LNCaP clone FGC (cell line): ENCODE measurements at regions not wholly inside any gene's neighbourhood (a gene's known extent, or its start where the extent isn't known, plus 50 kb on each side); places are given as distances from the start of the nearest gene placed in this dataset.

Experiments
- DNase-seq: peaks from one replicate; pipeline ENCODE4 v3.0.0-alpha.2; 2011; ENCODE audit warnings: low read depth
- H3K4me3 ChIP-seq: 2 replicates; pipeline ENCODE4 v1.5.1; 2011; ENCODE audit warnings: mild to moderate bottlenecking, low read depth, low read length, control low read depth
- TF ChIP-seq, protein P1 (sequence below): IDR thresholded peaks from 2 replicates; pipeline ENCODE4 v1.5.1; 2012; ENCODE audit warnings: mild to moderate bottlenecking; ENCODE audit not compliant: control insufficient read depth, insufficient read depth; ENCODE audit errors: extremely low read depth

DNA sequence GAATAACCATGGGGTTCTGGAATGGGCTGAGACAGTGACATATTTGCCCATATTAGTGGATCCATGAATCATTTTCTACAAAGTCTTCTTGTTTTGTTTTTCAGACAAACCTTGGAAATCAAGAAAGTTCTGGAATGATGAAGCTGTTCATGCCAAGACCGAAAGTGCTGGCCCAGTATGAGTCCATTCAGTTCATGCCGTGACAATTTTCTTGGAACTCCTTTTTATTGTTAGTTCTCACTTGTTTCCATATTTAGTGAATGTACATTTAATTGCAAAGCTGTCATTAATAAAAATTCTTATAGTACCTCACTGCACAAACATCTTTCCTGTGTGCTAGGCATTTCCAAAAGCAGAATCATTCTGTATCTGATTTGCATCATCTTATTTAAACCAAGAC is 100.6 kb upstream of the KCNJ15 start:
- TF ChIP-seq, protein P1, sequence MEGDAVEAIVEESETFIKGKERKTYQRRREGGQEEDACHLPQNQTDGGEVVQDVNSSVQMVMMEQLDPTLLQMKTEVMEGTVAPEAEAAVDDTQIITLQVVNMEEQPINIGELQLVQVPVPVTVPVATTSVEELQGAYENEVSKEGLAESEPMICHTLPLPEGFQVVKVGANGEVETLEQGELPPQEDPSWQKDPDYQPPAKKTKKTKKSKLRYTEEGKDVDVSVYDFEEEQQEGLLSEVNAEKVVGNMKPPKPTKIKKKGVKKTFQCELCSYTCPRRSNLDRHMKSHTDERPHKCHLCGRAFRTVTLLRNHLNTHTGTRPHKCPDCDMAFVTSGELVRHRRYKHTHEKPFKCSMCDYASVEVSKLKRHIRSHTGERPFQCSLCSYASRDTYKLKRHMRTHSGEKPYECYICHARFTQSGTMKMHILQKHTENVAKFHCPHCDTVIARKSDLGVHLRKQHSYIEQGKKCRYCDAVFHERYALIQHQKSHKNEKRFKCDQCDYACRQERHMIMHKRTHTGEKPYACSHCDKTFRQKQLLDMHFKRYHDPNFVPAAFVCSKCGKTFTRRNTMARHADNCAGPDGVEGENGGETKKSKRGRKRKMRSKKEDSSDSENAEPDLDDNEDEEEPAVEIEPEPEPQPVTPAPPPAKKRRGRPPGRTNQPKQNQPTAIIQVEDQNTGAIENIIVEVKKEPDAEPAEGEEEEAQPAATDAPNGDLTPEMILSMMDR: no peak
- DNase-seq: no peak
- no peak overlapping the region for H3K4me3 ChIP-seq

DNA sequence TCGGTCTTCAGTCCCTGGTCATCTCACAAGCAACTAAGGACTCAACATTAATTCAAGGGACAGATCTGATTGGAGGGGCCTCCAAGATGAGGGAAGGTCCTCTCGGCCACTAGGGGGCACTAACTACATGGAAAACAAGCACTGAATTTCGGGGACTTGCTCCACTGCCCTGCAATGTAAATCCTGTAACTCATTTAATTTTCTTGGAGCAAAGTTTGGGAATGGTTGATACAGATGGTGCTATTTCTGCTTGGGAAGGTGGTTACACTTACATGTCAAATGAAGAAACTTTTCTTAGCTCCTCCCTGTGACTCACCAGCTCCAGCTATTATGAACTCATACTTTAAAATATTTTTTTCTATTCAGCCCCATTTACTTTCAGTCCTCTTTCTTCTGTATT is 97.4 kb upstream of the KCNJ15 start:
- H3K4me3 ChIP-seq: no peak overlapping the region
- TF ChIP-seq, protein P1: peak; percentile 84
- peak; percentile 38 for DNase-seq

DNA sequence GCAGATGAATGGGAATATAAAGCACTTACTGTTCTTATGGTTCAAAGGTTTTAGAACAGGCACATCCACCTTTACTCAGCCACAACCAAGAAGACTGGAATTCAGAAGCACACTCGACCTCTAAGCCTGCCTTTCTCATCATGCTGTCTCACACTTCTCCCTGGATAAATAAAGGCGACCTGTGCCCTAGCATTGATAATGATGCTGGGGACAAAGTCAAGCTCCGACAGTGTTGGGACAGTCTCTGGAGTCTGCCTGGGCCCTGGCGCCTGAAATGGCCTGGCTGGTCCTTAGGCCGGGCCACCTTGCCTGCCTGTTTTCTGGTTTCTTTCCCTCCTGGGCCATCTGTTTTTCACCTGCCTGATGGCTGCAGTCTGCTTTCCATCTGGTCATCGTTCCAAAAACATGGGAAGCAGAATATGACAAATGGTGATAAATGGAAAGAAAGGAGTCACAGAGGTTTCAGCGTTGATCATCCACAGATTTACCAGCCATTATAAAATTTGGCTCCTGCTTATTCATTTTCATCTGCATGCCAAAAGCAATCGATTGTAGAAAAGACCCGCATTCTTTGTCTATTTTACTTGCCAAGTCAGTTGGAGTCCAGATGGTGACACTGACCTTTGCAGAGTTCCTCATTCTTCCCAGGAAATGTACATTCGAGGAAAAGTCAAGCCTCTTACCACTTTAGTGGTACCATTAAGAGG is 91.2 kb upstream of the KCNJ15 start:
- DNase-seq: no peak
- H3K4me3 ChIP-seq: no peak overlapping the region
- TF ChIP-seq, protein P1: no peak

DNA sequence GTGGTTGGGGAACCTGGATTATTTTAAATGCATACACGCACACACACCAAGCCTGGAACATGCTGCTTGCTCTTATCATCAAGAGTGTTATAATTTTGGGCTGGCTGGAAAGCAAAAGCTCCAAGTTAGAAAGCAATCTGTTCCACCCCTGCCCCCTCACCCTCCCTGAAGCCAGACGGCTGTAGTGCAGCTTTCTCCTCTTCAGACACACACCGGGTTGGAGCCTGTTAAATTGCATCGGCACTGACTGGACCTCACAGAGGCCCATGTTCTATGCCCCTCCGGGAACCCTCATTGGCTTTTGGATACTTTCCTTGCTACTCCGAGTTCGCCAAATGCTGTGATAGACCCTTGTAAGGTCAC is 90.6 kb upstream of the KCNJ15 start:
- TF ChIP-seq, protein P1: no peak
- no peak for DNase-seq

DNA sequence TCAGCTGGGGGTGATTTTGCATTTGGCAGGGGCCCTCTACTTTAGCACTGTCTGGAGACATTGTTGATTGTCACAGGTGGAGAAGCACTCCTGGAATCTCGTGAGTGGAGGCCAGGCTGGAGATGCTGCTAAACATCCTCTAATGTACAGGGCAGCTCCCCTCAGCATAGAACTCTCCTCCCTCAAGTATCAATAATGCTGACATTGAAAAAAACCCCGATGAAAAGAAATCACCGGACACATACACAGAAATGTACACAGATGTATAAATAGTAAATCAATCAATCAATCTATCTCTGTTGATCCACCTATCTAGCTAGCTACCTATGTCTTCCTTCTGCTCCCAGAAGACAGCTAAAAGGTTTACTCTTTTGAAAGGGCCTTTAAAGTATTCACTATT is 89.4 kb upstream of the KCNJ15 start:
- no peak overlapping the region for H3K4me3 ChIP-seq
- DNase-seq: no peak
- TF ChIP-seq, protein P1: no peak

More for the DNA sequence above, 90.6 kb upstream of the KCNJ15 start:
- H3K4me3 ChIP-seq: no peak overlapping the region

DNA sequence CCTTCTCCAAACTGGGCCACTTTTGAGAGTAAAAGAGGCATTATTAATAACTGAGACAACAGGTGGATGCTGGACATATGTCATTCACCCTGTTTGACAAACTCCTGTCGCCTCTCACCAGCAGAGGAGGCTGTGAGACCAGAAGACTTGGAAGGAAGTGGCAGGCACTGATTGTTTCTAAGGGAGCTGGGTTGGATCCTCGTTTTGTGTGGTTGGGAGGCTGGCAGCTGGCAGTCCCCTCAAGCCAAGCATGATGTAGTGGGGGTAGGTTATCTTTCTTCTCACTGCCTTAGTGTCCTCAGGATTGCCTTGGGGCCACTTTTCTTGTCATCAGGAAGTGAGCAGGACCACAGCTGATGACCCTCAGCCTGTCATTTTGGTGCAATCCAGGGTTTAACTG is 86.5 kb upstream of the KCNJ15 start:
- no peak for DNase-seq
- H3K4me3 ChIP-seq: no peak overlapping the region
- TF ChIP-seq, protein P1: peak; percentile 78
